Adrenal gland (tissue), 9 donors: ENCODE measurements at regions not wholly inside any gene's neighbourhood (a gene's known extent, or its start where the extent isn't known, plus 50 kb on each side); places are given as distances from the start of the nearest gene placed in this dataset.

Experiments used
- DNase-seq, 7 donors: peaks; one replicate each; pipeline ENCODE4 v3.0.0-alpha.2; 2019 to 2020
- H3K27ac ChIP-seq, 5 donors: fragments of 200-600 bp; sonication (generic) in 4 of 5; 1 replicate in 3 of 5; 2 replicates in 2 of 5; pipeline versions ENCODE4 v1.5.1 to v1.8.0; 2016 to 2020; ENCODE audit warnings: mild to moderate bottlenecking in 1 of 5
- H3K27me3 ChIP-seq: fragments of 200-600 bp; 2 replicates; pipeline ENCODE4 v1.8.0; 2021
- H3K36me3 ChIP-seq, 2 donors: fragments of 200-600 bp; replicated peaks in 1 of 2; 1 replicate in 1 of 2; 2 replicates in 1 of 2; pipeline versions ENCODE4 v1.5.1 to v1.8.0; 2018 to 2022
- H3K4me1 ChIP-seq, 2 donors: fragments of 200-600 bp; replicated peaks in 1 of 2; 1 replicate in 1 of 2; 2 replicates in 1 of 2; pipeline versions ENCODE4 v1.5.1 to v1.8.0; 2018 to 2021
- H3K4me3 ChIP-seq, 4 donors: fragments of 200-600 bp; sonication (generic) in 3 of 4; one replicate each; pipeline ENCODE4 v1.5.1; 2016 to 2018
- H3K9me3 ChIP-seq, 3 donors: fragments of 200-600 bp; sonication (generic) in 1 of 3; replicated peaks in 1 of 3; 1 replicate in 2 of 3; 2 replicates in 1 of 3; pipeline versions ENCODE4 v1.5.1 to v1.8.0; 2016 to 2021
- CTCF ChIP-seq, 6 experiments: fragments of 450-650 bp in 4 of 6; fragments of 200-600 bp in 2 of 6; sonication (generic) in 1 of 6; IDR thresholded peaks; 1 replicate in 5 of 6; 2 replicates in 1 of 6; pipeline versions ENCODE4 v1.5.1 to v1.8.0; 2016 to 2021; ENCODE audit warnings: antibody characterized with exemption in 6 of 6, mild to moderate bottlenecking in 2 of 6, moderate library complexity in 1 of 6
- POLR2A ChIP-seq, 2 donors: fragments of 450-650 bp; IDR thresholded peaks; one replicate each; pipeline ENCODE4 v1.6.1; 2017; ENCODE audit warnings: antibody characterized with exemption in 2 of 2, mild to moderate bottlenecking in 2 of 2, moderate library complexity in 1 of 2
- WGBS, 4 donors: extraction: QIAGEN DNeasy Blood & Tissue Kit in 2 of 4; methylation state at CpG; one replicate each; pipeline versions ENCODE4 v1.1.5 to v1.1.7; 2013 to 2017; 5-methylcytosine and 5-hydroxymethylcytosine counted together
- intact Hi-C, 2 donors: fragments of 100-400 bp; cut with DNase I; formaldehyde crosslinking; loops; one replicate each; pipeline versions ENCODE4 v1.14.1 to v1.15.0; 2022 to 2023
- donor health status: healthy with polysubstance abuse.
- donor health status: Bipolar disorder and iron deficiency.
- donor health status: DM: yes; HTN: yes; CAD: no.
- donor health status: DM: no; HTN: no; CAD: no.
- donor health status: DM: no; HTN: no; CAD: no.

- no peaks in the 10 kb centered on the region for H3K36me3 ChIP-seq
- no peaks in the 10 kb centered on the region for H3K9me3 ChIP-seq
- WGBS, 4 donors = 68 to 77% (median 71%) methylated on average over 4 of the region's 4 CpGs
- TF ChIP-seq POLR2A (IDR thresholded peaks at IDR 0.05) (no peak), CTCF (IDR thresholded peaks at IDR 0.05) (no peak)
- intact Hi-C loops = no loop called here
- no peaks in the 10 kb centered on the region for H3K27me3 ChIP-seq
- no peaks in the 10 kb centered on the region for H3K4me1 ChIP-seq
- H3K4me3 ChIP-seq = no peak overlapping the region
- H3K27ac ChIP-seq = no peak overlapping the region
- DNase-seq = no peak
These were observed 465.6 kb upstream of the SLC14A2 start for GRCh38 chr18:45149712-45150111.

DNA sequence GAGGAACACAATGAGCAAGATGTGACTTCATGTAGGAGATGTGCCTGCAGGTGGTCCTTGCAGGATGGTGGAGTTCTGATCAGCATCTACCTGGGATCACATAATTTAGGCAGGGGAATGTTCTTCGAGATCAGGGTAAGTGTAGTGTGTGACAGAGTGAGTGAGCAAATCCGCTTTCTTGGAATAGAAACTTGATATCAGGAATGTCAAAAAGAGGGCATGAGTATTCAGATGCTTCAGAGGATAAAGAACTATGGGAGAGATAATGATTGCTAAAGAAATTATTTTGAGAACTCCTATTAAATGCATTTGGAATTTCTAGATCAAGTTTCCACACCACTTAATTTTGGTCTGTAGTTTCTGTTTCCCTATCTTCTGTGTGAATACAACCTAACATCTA, 463.6 kb upstream of the SLC14A2 start:
- 86 to 91% (median 88%) methylated on average over 2 of the region's 2 CpGs for WGBS, 4 donors
- H3K9me3 ChIP-seq = no peaks in the 10 kb centered on the region
- no peaks in the 10 kb centered on the region for H3K36me3 ChIP-seq
- no peak overlapping the region for H3K4me3 ChIP-seq
- intact Hi-C loops = no loop called here
- TF ChIP-seq POLR2A (IDR thresholded peaks at IDR 0.05) = no peak
- no peak for TF ChIP-seq CTCF (IDR thresholded peaks at IDR 0.05)
- H3K27ac ChIP-seq = no peak overlapping the region
- no peaks in the 10 kb centered on the region for H3K27me3 ChIP-seq
- H3K4me1 ChIP-seq = no peaks in the 10 kb centered on the region
- DNase-seq = no peak

GRCh38 chr18:45155526-45155925, 459.8 kb upstream of the SLC14A2 start:
- H3K36me3 ChIP-seq = no peaks in the 10 kb centered on the region
- no peak overlapping the region for H3K4me3 ChIP-seq
- DNase-seq = no peak

GRCh38 chr18:45156946-45157345, 458.3 kb upstream of the SLC14A2 start:
- Histone ChIP-seq H3K4me3 (no peak overlapping the region), H3K27me3 (no peaks in the 10 kb centered on the region), H3K27ac (no peak overlapping the region), H3K36me3 (no peaks in the 10 kb centered on the region), H3K9me3 (no peaks in the 10 kb centered on the region), H3K4me1 (no peaks in the 10 kb centered on the region)
- DNase-seq = no peak
- no peak for TF ChIP-seq CTCF (IDR thresholded peaks at IDR 0.05)
- TF ChIP-seq POLR2A (IDR thresholded peaks at IDR 0.05) = no peak
- intact Hi-C loops = no loop called here
- 55 to 84% (median 63%) methylated on average over 3 of the region's 3 CpGs for WGBS, 4 donors

More at GRCh38 chr18:45155526-45155925, 459.8 kb upstream of the SLC14A2 start:
- Histone ChIP-seq H3K27ac (no peak overlapping the region), H3K27me3 (no peaks in the 10 kb centered on the region), H3K4me1 (no peaks in the 10 kb centered on the region), H3K9me3 (no peaks in the 10 kb centered on the region)
- TF ChIP-seq POLR2A (IDR thresholded peaks at IDR 0.05) = no peak
- no peak for TF ChIP-seq CTCF (IDR thresholded peaks at IDR 0.05)
- intact Hi-C loops = no loop called here
